HEK293T (cell line): ENCODE measurements at regions not wholly inside any gene's neighbourhood (a gene's known extent, or its start where the extent isn't known, plus 50 kb on each side); places are given as distances from the start of the nearest gene placed in this dataset.

Experiments
- CTCF ChIA-PET: fragments of 350-600 bp; formaldehyde crosslinking; extraction: SDS; loops from one replicate; lab custom pipeline; 2021; ENCODE audit warnings: antibody characterized with exemption, inconsistent platforms; lab: Yijun Ruan, JAX
- POLR2A ChIA-PET: fragments of 350-600 bp; formaldehyde crosslinking; extraction: SDS; loops from one replicate; lab custom pipeline; 2020; ENCODE audit warnings: antibody characterized with exemption, inconsistent platforms; lab: Yijun Ruan, JAX
- DNase-seq: peaks from one replicate; pipeline ENCODE4 v3.0.0; 2012; ENCODE audit warnings: mixed read lengths; ENCODE audit errors: extremely low spot score
- ARNT ChIP-seq: fragments of 450-650 bp; IDR thresholded peaks from 2 replicates; pipeline ENCODE4 v1.6.1; 2017; ENCODE audit warnings: mild to moderate bottlenecking
- BHLHE40 ChIP-seq: fragments of 450-650 bp; IDR thresholded peaks from 2 replicates; pipeline ENCODE4 v1.6.1; 2016; ENCODE audit warnings: mild to moderate bottlenecking, moderate library complexity, borderline replicate concordance
- CTBP1 ChIP-seq: fragments of 450-650 bp; IDR thresholded peaks from 2 replicates; pipeline ENCODE4 v1.6.1; 2016; ENCODE audit warnings: borderline replicate concordance
- ELF4 ChIP-seq: fragments of 450-650 bp; IDR thresholded peaks from 2 replicates; pipeline ENCODE4 v1.6.1; 2017; ENCODE audit warnings: antibody characterized with exemption
- FOXA1 ChIP-seq: fragments of 450-650 bp; IDR thresholded peaks from 2 replicates; pipeline ENCODE4 v1.6.1; 2016; ENCODE audit warnings: mild to moderate bottlenecking
- FOXK2 ChIP-seq: fragments of 450-650 bp; IDR thresholded peaks from 2 replicates; pipeline ENCODE4 v1.6.1; 2016; ENCODE audit warnings: mild to moderate bottlenecking
- FOXM1 ChIP-seq: fragments of 450-650 bp; IDR thresholded peaks from 2 replicates; pipeline ENCODE4 v1.6.1; 2017; ENCODE audit warnings: mild to moderate bottlenecking, borderline replicate concordance
- HDGF ChIP-seq: fragments of 450-650 bp; IDR thresholded peaks from 2 replicates; pipeline ENCODE4 v1.6.1; 2017; ENCODE audit warnings: antibody characterized with exemption, borderline replicate concordance
- L3MBTL2 ChIP-seq: fragments of 450-650 bp; conservative IDR thresholded peaks from 2 replicates; pipeline ENCODE4 v1.6.1; 2016; ENCODE audit warnings: mild to moderate bottlenecking
- LEF1 ChIP-seq: fragments of 450-650 bp; IDR thresholded peaks from 2 replicates; pipeline ENCODE4 v1.6.1; 2017; ENCODE audit warnings: mild to moderate bottlenecking, borderline replicate concordance
- NFRKB ChIP-seq: fragments of 450-650 bp; IDR thresholded peaks from 2 replicates; pipeline ENCODE4 v1.6.1; 2016; ENCODE audit warnings: mild to moderate bottlenecking, moderate library complexity
- PKNOX1 ChIP-seq: fragments of 450-650 bp; IDR thresholded peaks from 2 replicates; pipeline ENCODE4 v1.6.1; 2016
- SP1 ChIP-seq: fragments of 450-650 bp; IDR thresholded peaks from 2 replicates; pipeline ENCODE4 v1.6.1; 2017
- SUZ12 ChIP-seq: fragments of 450-650 bp; IDR thresholded peaks from 2 replicates; pipeline ENCODE4 v1.6.1; 2016; ENCODE audit warnings: mild to moderate bottlenecking
- TARDBP ChIP-seq: fragments of 450-650 bp; IDR thresholded peaks from 2 replicates; pipeline ENCODE4 v1.6.1; 2016
- ZNF384 ChIP-seq: fragments of 450-650 bp; IDR thresholded peaks from 2 replicates; pipeline ENCODE4 v1.6.1; 2016

GRCh38 chr1:37112430-37112829 lies 78.1 kb upstream of the GRIK3 start:
- CTCF ChIA-PET: no interaction called here
- DNase-seq: no peak
- POLR2A ChIA-PET: no interaction called here
- TF ChIP-seq NFRKB (no peak), LEF1 (no peak), FOXA1 (no peak), ARNT (no peak), FOXK2 (no peak), CTBP1 (no peak), ELF4 (no peak), PKNOX1 (no peak), HDGF (no peak), TARDBP (no peak), ZNF384 (no peak), SP1 (no peak), FOXM1 (no peak), SUZ12 (no peak), BHLHE40 (no peak), L3MBTL2 (no peak)

GRCh38 chr1:37113285-37113997 lies 79.1 kb upstream of the GRIK3 start:
- CTCF ChIA-PET: no interaction called here
- POLR2A ChIA-PET: no interaction called here
- TF ChIP-seq NFRKB (no peak), SUZ12 (no peak), L3MBTL2 (no peak), FOXM1 (no peak), FOXA1 (no peak), TARDBP (no peak), SP1 (no peak), ARNT (no peak), HDGF (no peak), PKNOX1 (no peak), CTBP1 (no peak), ZNF384 (no peak), FOXK2 (no peak), BHLHE40 (no peak), LEF1 (no peak), ELF4 (no peak)
- DNase-seq: no peak

- DNase-seq: no peak
- TF ChIP-seq TARDBP: no peak
- TF ChIP-seq ELF4: no peak
- no peak for TF ChIP-seq HDGF
- TF ChIP-seq ZNF384: no peak
- TF ChIP-seq ARNT: no peak
- no peak for TF ChIP-seq FOXM1
- TF ChIP-seq PKNOX1: no peak
- TF ChIP-seq CTBP1: no peak
- POLR2A ChIA-PET: no interaction called here
- CTCF ChIA-PET: no interaction called here
Observed at GRCh38 chr1:37118790-37119189, 84.5 kb upstream of the GRIK3 start.

GRCh38 chr1:37120279-37120678 lies 86.0 kb upstream of the GRIK3 start:
- POLR2A ChIA-PET: no interaction called here

GRCh38 chr1:37123276-37124115 lies 89.2 kb upstream of the GRIK3 start:
- TF ChIP-seq SP1 (no peak), NFRKB (no peak), ELF4 (no peak), FOXA1 (no peak), PKNOX1 (no peak)
- ChIA-PET CTCF (no interaction called here), POLR2A (no interaction called here)
- DNase-seq: peak; percentile 19

More at GRCh38 chr1:37120279-37120678, 86.0 kb upstream of the GRIK3 start:
- DNase-seq: no peak
- CTCF ChIA-PET: no interaction called here
- TF ChIP-seq ZNF384 (no peak), NFRKB (no peak), SUZ12 (no peak), TARDBP (no peak), FOXA1 (no peak), FOXM1 (no peak), FOXK2 (no peak), BHLHE40 (no peak)
